Tibial nerve (tissue), 4 donors: ENCODE measurements at regions not wholly inside any gene's neighbourhood (a gene's known extent, or its start where the extent isn't known, plus 50 kb on each side); places are given as distances from the start of the nearest gene placed in this dataset.

Experiments used
- CTCF ChIP-seq, 5 experiments: fragments of 200-600 bp in 3 of 5; fragments of 450-650 bp in 2 of 5; sonication (generic) in 3 of 5; IDR thresholded peaks; one replicate each; pipeline ENCODE4 v1.5.1; 2016 to 2019; ENCODE audit warnings: antibody characterized with exemption in 5 of 5, mild to moderate bottlenecking in 3 of 5, moderate library complexity in 2 of 5
- EP300 ChIP-seq, 2 donors: sonication (generic); formaldehyde crosslinking; IDR thresholded peaks; one replicate each; pipeline ENCODE4 v1.6.1; 2017; ENCODE audit warnings: antibody characterized with exemption in 2 of 2, mild to moderate bottlenecking in 1 of 2

- no peak for TF ChIP-seq EP300 (IDR thresholded peaks at IDR 0.05)
- TF ChIP-seq CTCF (IDR thresholded peaks at IDR 0.05) = no peak
Measured at GRCh38 chr2:144237108-144237507, 282.8 kb downstream of the ZEB2 start.
